Neuronal stem cell (in vitro differentiated cells): ENCODE measurements at regions not wholly inside any gene's neighbourhood (a gene's known extent, or its start where the extent isn't known, plus 50 kb on each side); places are given as distances from the start of the nearest gene placed in this dataset.

Experiments used
- DNase-seq: peaks from one replicate; pipeline ENCODE4 v3.0.0-alpha.2; 2013; ENCODE audit warnings: low spot score
- H2AFZ ChIP-seq: one replicate; pipeline ENCODE4 v1.6.1; 2013; ENCODE audit warnings: mild to moderate bottlenecking, low read length, inconsistent platforms
- H2AK5ac ChIP-seq: 2 replicates; pipeline ENCODE4 v1.6.1; 2013; ENCODE audit warnings: low read depth, mild to moderate bottlenecking, inconsistent platforms, low read length, moderate library complexity, mixed read lengths
- H2BK120ac ChIP-seq: 2 replicates; pipeline ENCODE4 v1.6.1; 2013; ENCODE audit warnings: low read depth, mild to moderate bottlenecking, inconsistent platforms, low read length, moderate library complexity, mixed read lengths
- H2BK12ac ChIP-seq: one replicate; pipeline ENCODE4 v1.6.1; 2013; ENCODE audit warnings: low read length, inconsistent platforms
- H2BK15ac ChIP-seq: 2 replicates; pipeline ENCODE4 v1.6.1; 2013; ENCODE audit warnings: mild to moderate bottlenecking, low read length, inconsistent platforms, mixed read lengths
- H2BK5ac ChIP-seq: one replicate; pipeline ENCODE4 v1.6.1; 2013; ENCODE audit warnings: inconsistent platforms, mild to moderate bottlenecking, low read length, moderate library complexity
- H3K14ac ChIP-seq: one replicate; pipeline ENCODE4 v1.6.1; 2013; ENCODE audit warnings: low read length, inconsistent platforms
- H3K18ac ChIP-seq: 2 replicates; pipeline ENCODE4 v1.6.1; 2013; ENCODE audit warnings: low read length, inconsistent platforms
- H3K23ac ChIP-seq: 2 replicates; pipeline ENCODE4 v1.6.1; 2013; ENCODE audit warnings: low read depth, mild to moderate bottlenecking, mixed read lengths, low read length, inconsistent platforms; ENCODE audit not compliant: poor library complexity
- H3K27ac ChIP-seq: replicated peaks from 3 replicates; pipeline ENCODE4 v1.5.1; 2013; ENCODE audit warnings: low read length, inconsistent platforms
- H3K27me3 ChIP-seq, 3 experiments: 2 replicates each; pipeline ENCODE4 v1.6.1; 2013; ENCODE audit warnings: low read length in 3 of 3, mild to moderate bottlenecking in 2 of 3, inconsistent platforms in 1 of 3, low read depth in 1 of 3, mixed read lengths in 1 of 3, moderate library complexity in 1 of 3; ENCODE audit not compliant: control insufficient read depth in 3 of 3, insufficient read depth in 3 of 3
- H3K36me3 ChIP-seq, 2 donors: replicated peaks in 1 of 2; 2 replicates each; pipeline ENCODE4 v1.6.1; 2013; ENCODE audit warnings: low read length in 2 of 2; ENCODE audit not compliant: control insufficient read depth in 2 of 2, insufficient read depth in 2 of 2
- H3K4ac ChIP-seq: 2 replicates; pipeline ENCODE4 v1.6.1; 2013; ENCODE audit warnings: inconsistent platforms, mild to moderate bottlenecking, low read length, moderate library complexity
- H3K4me1 ChIP-seq, 2 donors: 1 replicate in 1 of 2; 2 replicates in 1 of 2; pipeline ENCODE4 v1.6.1; 2013; ENCODE audit warnings: low read length in 2 of 2, low read depth in 1 of 2; ENCODE audit not compliant: control insufficient read depth in 2 of 2, insufficient read depth in 1 of 2
- H3K4me2 ChIP-seq: one replicate; pipeline ENCODE4 v1.6.1; 2013; ENCODE audit warnings: mild to moderate bottlenecking, low read length, inconsistent platforms; ENCODE audit not compliant: insufficient read depth, poor library complexity, severe bottlenecking
- H3K4me3 ChIP-seq, 2 donors: 2 replicates each; pipeline ENCODE4 v1.5.1; 2013; ENCODE audit warnings: low read length in 2 of 2, mild to moderate bottlenecking in 2 of 2, inconsistent platforms in 1 of 2, moderate library complexity in 1 of 2
- H3K79me1 ChIP-seq: one replicate; pipeline ENCODE4 v1.6.1; 2013; ENCODE audit warnings: low read depth, mild to moderate bottlenecking, inconsistent platforms, low read length, moderate library complexity
- H3K9ac ChIP-seq: one replicate; pipeline ENCODE4 v1.6.1; 2013; ENCODE audit warnings: mild to moderate bottlenecking, low read depth, low read length, inconsistent platforms; ENCODE audit not compliant: poor library complexity
- H3K9me3 ChIP-seq, 2 donors: replicated peaks in 1 of 2; 2 replicates each; pipeline versions ENCODE3 to v1.6.1; 2013; ENCODE audit warnings: low read length in 2 of 2, mild to moderate bottlenecking in 2 of 2, inconsistent platforms in 1 of 2, low read depth in 1 of 2, mixed read lengths in 1 of 2, moderate library complexity in 1 of 2; ENCODE audit not compliant: control insufficient read depth in 2 of 2, insufficient read depth in 1 of 2
- H4K8ac ChIP-seq: one replicate; pipeline ENCODE4 v1.6.1; 2013; ENCODE audit warnings: low read depth, mild to moderate bottlenecking, inconsistent platforms, low read length, moderate library complexity
- H4K91ac ChIP-seq: one replicate; pipeline ENCODE4 v1.6.1; 2013; ENCODE audit warnings: low read length, low read depth, mild to moderate bottlenecking, inconsistent platforms; ENCODE audit not compliant: poor library complexity
- WGBS, 2 donors: extraction: QIAGEN DNeasy Blood & Tissue Kit; methylation state at CpG; one replicate each; pipeline ENCODE4 v1.1.7; 2013; ENCODE audit warnings: missing lambda C conversion rate in 2 of 2, mixed read lengths in 1 of 2; ENCODE audit not compliant: insufficient read length in 2 of 2, insufficient replicate concordance in 1 of 2; ENCODE audit errors: extremely low coverage in 2 of 2; 5-methylcytosine and 5-hydroxymethylcytosine counted together

- H2BK15ac ChIP-seq, result no peak overlapping the region
- no CpG with 5 or more reads among the region's 3 CpGs for WGBS, 2 donors
Measured at GRCh38 chr3:78140274-78140673, 1100.4 kb downstream of the ROBO2 start.

GRCh38 chr3:78140866-78141265, 1101.0 kb downstream of the ROBO2 start:
- Histone ChIP-seq H3K4me1 (no peaks in the 10 kb centered on the region), H3K23ac (no peak overlapping the region), H3K27ac (no peak overlapping the region), H3K4me2 (no peak overlapping the region), H3K18ac (no peak overlapping the region), H2BK5ac (no peak overlapping the region), H3K36me3 (no peaks in the 10 kb centered on the region), H2BK15ac (no peak overlapping the region), H2BK120ac (no peak overlapping the region), H4K8ac (no peak overlapping the region), H2BK12ac (no peak overlapping the region), H3K4ac (no peak overlapping the region), H2AFZ (no peak overlapping the region), H3K9me3 (no peaks in the 10 kb centered on the region), H4K91ac (no peak overlapping the region), H3K27me3 (no peaks in the 10 kb centered on the region), H3K14ac (no peak overlapping the region), H3K4me3 (no peak overlapping the region), H3K79me1 (no peaks in the 10 kb centered on the region), H2AK5ac (no peak overlapping the region), H3K9ac (no peak overlapping the region)
- DNase-seq, result no peak
- no CpG with 5 or more reads among the region's 1 CpG for WGBS, 2 donors

More at GRCh38 chr3:78140274-78140673, 1100.4 kb downstream of the ROBO2 start:
- no peak overlapping the region for H3K27ac ChIP-seq
- H3K18ac ChIP-seq, result no peak overlapping the region
- H3K4me1 ChIP-seq, result no peaks in the 10 kb centered on the region
- H2BK120ac ChIP-seq, result no peak overlapping the region
- DNase-seq, result no peak
- H3K23ac ChIP-seq, result no peak overlapping the region
- H2AK5ac ChIP-seq, result no peak overlapping the region
- no peak overlapping the region for H4K91ac ChIP-seq
- H2BK5ac ChIP-seq, result no peak overlapping the region
- H3K4me3 ChIP-seq, result no peak overlapping the region
- H3K9ac ChIP-seq, result no peak overlapping the region
- H3K4me2 ChIP-seq, result no peak overlapping the region
- no peak overlapping the region for H3K4ac ChIP-seq
- H2BK12ac ChIP-seq, result no peak overlapping the region
- H2AFZ ChIP-seq, result no peak overlapping the region
- no peaks in the 10 kb centered on the region for H3K36me3 ChIP-seq
- no peaks in the 10 kb centered on the region for H3K9me3 ChIP-seq
- no peaks in the 10 kb centered on the region for H3K27me3 ChIP-seq
- no peaks in the 10 kb centered on the region for H3K79me1 ChIP-seq
- H4K8ac ChIP-seq, result no peak overlapping the region
- H3K14ac ChIP-seq, result no peak overlapping the region

- no peaks in the 10 kb centered on the region for H3K27me3 ChIP-seq
- H3K23ac ChIP-seq, result no peak overlapping the region
- H3K27ac ChIP-seq, result no peak overlapping the region
- no peak overlapping the region for H2BK5ac ChIP-seq
- no peak overlapping the region for H2AFZ ChIP-seq
- no CpG with 5 or more reads among the region's 3 CpGs for WGBS, 2 donors
- no peak overlapping the region for H4K91ac ChIP-seq
- no peak overlapping the region for H2BK15ac ChIP-seq
- no peak overlapping the region for H3K18ac ChIP-seq
- no peak for DNase-seq
- no peak overlapping the region for H3K4me2 ChIP-seq
- no peak overlapping the region for H2BK12ac ChIP-seq
- H3K4me3 ChIP-seq, result no peak overlapping the region
- H3K14ac ChIP-seq, result no peak overlapping the region
- no peak overlapping the region for H3K4ac ChIP-seq
- H2BK120ac ChIP-seq, result no peak overlapping the region
- no peak overlapping the region for H4K8ac ChIP-seq
- no peak overlapping the region for H2AK5ac ChIP-seq
- no peaks in the 10 kb centered on the region for H3K4me1 ChIP-seq
- H3K79me1 ChIP-seq, result no peaks in the 10 kb centered on the region
- no peak overlapping the region for H3K9ac ChIP-seq
- no peaks in the 10 kb centered on the region for H3K9me3 ChIP-seq
- H3K36me3 ChIP-seq, result no peaks in the 10 kb centered on the region
Measured at GRCh38 chr3:78141269-78141668, 1101.4 kb downstream of the ROBO2 start.

GRCh38 chr3:78143000-78143399, 1103.1 kb downstream of the ROBO2 start:
- Histone ChIP-seq H3K4me2 (no peak overlapping the region), H2BK5ac (no peak overlapping the region), H2AFZ (no peak overlapping the region), H3K9me3 (no peaks in the 10 kb centered on the region), H3K4me3 (no peak overlapping the region), H3K79me1 (no peaks in the 10 kb centered on the region), H2BK15ac (no peak overlapping the region), H3K14ac (no peak overlapping the region), H3K4me1 (no peaks in the 10 kb centered on the region), H4K8ac (no peak overlapping the region), H4K91ac (no peak overlapping the region), H3K18ac (no peak overlapping the region), H2BK120ac (no peak overlapping the region), H3K27me3 (no peaks in the 10 kb centered on the region), H3K9ac (no peak overlapping the region), H3K23ac (no peak overlapping the region), H3K36me3 (no peaks in the 10 kb centered on the region), H3K4ac (no peak overlapping the region), H2BK12ac (no peak overlapping the region), H2AK5ac (no peak overlapping the region), H3K27ac (no peak overlapping the region)
- no CpG with 5 or more reads among the region's 1 CpG for WGBS, 2 donors
- DNase-seq, result no peak
